Loucy (cell line): ENCODE measurements at regions not wholly inside any gene's neighbourhood (a gene's known extent, or its start where the extent isn't known, plus 50 kb on each side); places are given as distances from the start of the nearest gene placed in this dataset.

Source experiments
- H2AFZ ChIP-seq: fragments of 200-600 bp; sonication (generic); 2 replicates; pipeline ENCODE4 v1.6.0; 2016; ENCODE audit warnings: antibody characterized with exemption, mild to moderate bottlenecking, low read length, moderate library complexity
- H3F3A ChIP-seq: fragments of 200-600 bp; 2 replicates; pipeline ENCODE4 v1.6.0; 2016; ENCODE audit warnings: antibody characterized with exemption, low read depth, mild to moderate bottlenecking
- H3K27me3 ChIP-seq: fragments of 200-600 bp; sonication (generic); 2 replicates; pipeline ENCODE4 v1.6.1; 2014; ENCODE audit warnings: low read length, mild to moderate bottlenecking; ENCODE audit not compliant: insufficient read depth, poor library complexity, severe bottlenecking
- H3K36me3 ChIP-seq: fragments of 200-600 bp; sonication (generic); 2 replicates; pipeline ENCODE4 v1.6.1; 2016; ENCODE audit warnings: low read length; ENCODE audit not compliant: insufficient read depth
- H3K4me1 ChIP-seq: fragments of 200-600 bp; sonication (generic); 2 replicates; pipeline ENCODE4 v1.5.1; 2014; ENCODE audit warnings: low read length, mild to moderate bottlenecking; ENCODE audit not compliant: insufficient read depth, poor library complexity, severe bottlenecking
- H3K4me2 ChIP-seq: fragments of 200-600 bp; sonication (generic); 2 replicates; pipeline ENCODE4 v1.6.0; 2014; ENCODE audit warnings: antibody characterized with exemption, low read length, low read depth, mild to moderate bottlenecking; ENCODE audit not compliant: poor library complexity, severe bottlenecking
- H3K4me3 ChIP-seq: fragments of 200-600 bp; sonication (generic); 2 replicates; pipeline ENCODE4 v1.5.1; 2014; ENCODE audit warnings: low read length, mild to moderate bottlenecking, mixed read lengths; ENCODE audit not compliant: poor library complexity, severe bottlenecking
- H3K79me2 ChIP-seq: fragments of 200-600 bp; sonication (generic); 2 replicates; pipeline ENCODE4 v1.6.1; 2014; ENCODE audit warnings: low read length; ENCODE audit not compliant: insufficient read depth
- H3K9ac ChIP-seq: fragments of 200-600 bp; sonication (generic); 2 replicates; pipeline ENCODE4 v1.6.0; 2014; ENCODE audit warnings: mild to moderate bottlenecking, low read depth, low read length, moderate library complexity; ENCODE audit not compliant: poor library complexity, severe bottlenecking
- H3K9me2 ChIP-seq: fragments of 200-600 bp; sonication (generic); replicated peaks from 2 replicates; pipeline ENCODE4 v1.6.1; 2016; ENCODE audit warnings: low read depth, low read length, mixed read lengths
- H3K9me3 ChIP-seq: fragments of 200-600 bp; sonication (generic); 2 replicates; pipeline ENCODE4 v1.6.1; 2014; ENCODE audit warnings: mild to moderate bottlenecking, antibody characterized with exemption, low read length, low read depth; ENCODE audit not compliant: insufficient read depth
- H4K20me1 ChIP-seq: fragments of 200-600 bp; sonication (generic); 2 replicates; pipeline ENCODE4 v1.6.0; 2014; ENCODE audit warnings: antibody characterized with exemption, low read length, mild to moderate bottlenecking; ENCODE audit not compliant: insufficient read depth, poor library complexity, severe bottlenecking
- EZH2phosphoT487 ChIP-seq: fragments of 200-600 bp; IDR thresholded peaks from 2 replicates; pipeline ENCODE4 v1.6.1; 2018; ENCODE audit warnings: antibody characterized with exemption, mild to moderate bottlenecking, moderate library complexity, borderline replicate concordance
- TF ChIP-seq, protein P1 (sequence below): fragments of 200-600 bp; sonication (generic); conservative IDR thresholded peaks from 2 replicates; pipeline ENCODE4 v1.5.1; 2014; ENCODE audit warnings: mild to moderate bottlenecking, antibody characterized with exemption, low read length

DNA sequence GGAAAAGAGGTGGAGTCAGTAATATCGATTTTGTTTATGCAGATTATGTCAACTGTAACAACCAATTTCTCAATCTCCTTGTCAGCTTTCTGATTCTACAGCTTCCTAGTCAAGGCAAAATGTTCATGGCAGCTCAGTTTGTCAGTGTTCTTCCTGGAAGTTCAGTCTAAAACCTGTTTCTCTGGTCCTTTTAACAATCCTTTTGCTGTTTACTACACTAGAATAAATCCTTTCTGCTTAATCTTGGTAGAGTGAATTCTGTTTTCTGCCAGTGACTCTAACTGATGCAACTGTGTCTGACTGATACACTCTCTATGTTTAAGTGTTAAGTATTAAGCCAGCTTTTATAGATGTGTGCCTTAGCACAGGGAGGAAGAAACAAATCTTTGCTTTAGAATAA lies 516.9 kb upstream of the KLF12 start:
- Histone ChIP-seq H3K79me2 (no peaks in the 10 kb centered on the region), H3K4me3 (no peak overlapping the region), H3K4me2 (no peak overlapping the region), H2AFZ (no peak overlapping the region), H4K20me1 (no peaks in the 10 kb centered on the region), H3K36me3 (no peaks in the 10 kb centered on the region), H3K9me3 (no peaks in the 10 kb centered on the region), H3K27me3 (no peaks in the 10 kb centered on the region), H3F3A (no peaks in the 10 kb centered on the region), H3K9me2 (no peaks in the 10 kb centered on the region; the same call in 1 of the 2 replicates), H3K4me1 (no peaks in the 10 kb centered on the region), H3K9ac (no peak overlapping the region)
- TF ChIP-seq, protein P1, sequence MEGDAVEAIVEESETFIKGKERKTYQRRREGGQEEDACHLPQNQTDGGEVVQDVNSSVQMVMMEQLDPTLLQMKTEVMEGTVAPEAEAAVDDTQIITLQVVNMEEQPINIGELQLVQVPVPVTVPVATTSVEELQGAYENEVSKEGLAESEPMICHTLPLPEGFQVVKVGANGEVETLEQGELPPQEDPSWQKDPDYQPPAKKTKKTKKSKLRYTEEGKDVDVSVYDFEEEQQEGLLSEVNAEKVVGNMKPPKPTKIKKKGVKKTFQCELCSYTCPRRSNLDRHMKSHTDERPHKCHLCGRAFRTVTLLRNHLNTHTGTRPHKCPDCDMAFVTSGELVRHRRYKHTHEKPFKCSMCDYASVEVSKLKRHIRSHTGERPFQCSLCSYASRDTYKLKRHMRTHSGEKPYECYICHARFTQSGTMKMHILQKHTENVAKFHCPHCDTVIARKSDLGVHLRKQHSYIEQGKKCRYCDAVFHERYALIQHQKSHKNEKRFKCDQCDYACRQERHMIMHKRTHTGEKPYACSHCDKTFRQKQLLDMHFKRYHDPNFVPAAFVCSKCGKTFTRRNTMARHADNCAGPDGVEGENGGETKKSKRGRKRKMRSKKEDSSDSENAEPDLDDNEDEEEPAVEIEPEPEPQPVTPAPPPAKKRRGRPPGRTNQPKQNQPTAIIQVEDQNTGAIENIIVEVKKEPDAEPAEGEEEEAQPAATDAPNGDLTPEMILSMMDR: no peak
- no peak for TF ChIP-seq EZH2phosphoT487

- no peak overlapping the region for H3K4me2 ChIP-seq
- H3K36me3 ChIP-seq: no peaks in the 10 kb centered on the region
Measured at GRCh38 chr13:74647991-74648390, 513.8 kb upstream of the KLF12 start.

GRCh38 chr13:74647211-74647610 lies 513.0 kb upstream of the KLF12 start:
- H3K4me3 ChIP-seq: no peak overlapping the region

More at GRCh38 chr13:74647991-74648390, 513.8 kb upstream of the KLF12 start:
- TF ChIP-seq EZH2phosphoT487: no peak
- TF ChIP-seq, protein P1: no peak
- H3F3A ChIP-seq: no peaks in the 10 kb centered on the region
- H3K9ac ChIP-seq: no peak overlapping the region
- H3K79me2 ChIP-seq: no peaks in the 10 kb centered on the region
- H3K27me3 ChIP-seq: no peaks in the 10 kb centered on the region
- H3K9me3 ChIP-seq: no peaks in the 10 kb centered on the region
- H2AFZ ChIP-seq: no peak overlapping the region
- no peaks in the 10 kb centered on the region for H4K20me1 ChIP-seq
- H3K4me3 ChIP-seq: no peak overlapping the region
- no peaks in the 10 kb centered on the region; the same call in 1 of the 2 replicates for H3K9me2 ChIP-seq
- H3K4me1 ChIP-seq: no peaks in the 10 kb centered on the region

More at GRCh38 chr13:74647211-74647610, 513.0 kb upstream of the KLF12 start:
- H3F3A ChIP-seq: no peaks in the 10 kb centered on the region
- no peak overlapping the region for H3K4me2 ChIP-seq
- H3K9me3 ChIP-seq: no peaks in the 10 kb centered on the region
- H3K36me3 ChIP-seq: no peaks in the 10 kb centered on the region
- H3K9ac ChIP-seq: no peak overlapping the region
- H3K79me2 ChIP-seq: no peaks in the 10 kb centered on the region
- no peaks in the 10 kb centered on the region for H3K27me3 ChIP-seq
- no peaks in the 10 kb centered on the region for H4K20me1 ChIP-seq
- H3K9me2 ChIP-seq: no peaks in the 10 kb centered on the region; the same call in 1 of the 2 replicates
- no peaks in the 10 kb centered on the region for H3K4me1 ChIP-seq
- no peak for TF ChIP-seq EZH2phosphoT487
- TF ChIP-seq, protein P1: no peak
- H2AFZ ChIP-seq: no peak overlapping the region
